GM21619 (cell line): ENCODE measurements at regions not wholly inside any gene's neighbourhood (a gene's known extent, or its start where the extent isn't known, plus 50 kb on each side); places are given as distances from the start of the nearest gene placed in this dataset.
"Not testable (repeated sequence)": the region's sequence is repeated elsewhere in the genome, so short reads cannot be mapped to it uniquely, and the experiment has no call there.

ENCODE experiments used
- ATAC-seq: cut with Tn5 transposase; IDR thresholded peaks from one replicate; pipeline ENCODE4 v1.9.1; 2021; ENCODE audit not compliant: unreplicated experiment

DNA sequence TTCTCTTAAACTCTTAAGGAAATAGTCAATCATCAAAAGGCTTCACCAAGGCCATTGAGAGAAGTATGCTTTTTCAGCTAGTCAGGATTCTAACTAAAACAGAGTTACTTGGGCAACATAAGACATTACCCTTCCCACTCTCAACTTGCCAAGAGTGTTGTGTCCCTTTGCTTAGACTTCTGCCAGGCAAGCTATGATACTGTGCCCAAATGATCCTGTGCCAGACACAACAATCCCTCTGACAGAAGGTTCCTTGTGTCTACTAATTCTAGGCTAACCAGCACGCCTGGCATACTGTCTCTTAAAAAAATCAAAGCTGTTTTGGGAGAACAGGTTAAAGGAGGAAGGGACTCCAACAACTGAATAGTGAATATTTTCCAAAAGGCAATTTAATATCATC, 750.6 kb downstream of the CDY1 start:
- ATAC-seq: not testable (repeated sequence)

- ATAC-seq: no peak
Observed at GRCh38 chrY:26408671-26409328, 786.9 kb downstream of the CDY1 start.

DNA sequence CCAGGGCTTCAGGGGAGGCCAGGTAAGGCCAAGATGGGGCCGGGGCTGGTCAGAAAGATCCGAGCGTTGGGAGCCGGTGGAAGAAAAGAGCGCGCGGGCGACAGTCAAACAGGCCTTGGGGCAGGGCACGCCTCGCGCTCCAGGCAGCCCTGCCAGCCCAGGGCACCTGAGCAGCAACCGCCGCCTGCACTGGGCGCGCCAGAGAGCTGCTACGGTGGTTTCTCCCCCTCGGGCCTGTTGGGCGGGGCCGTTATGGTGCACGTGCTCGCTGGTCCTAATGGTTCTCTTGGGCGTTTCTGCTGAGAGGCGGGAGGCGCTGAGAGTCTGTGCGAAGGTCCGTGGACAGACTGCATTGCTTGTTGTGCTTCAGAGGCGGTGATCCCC, 787.4 kb downstream of the CDY1 start:
- no peak for ATAC-seq
